ENCODE measurements at regions not wholly inside any gene's neighbourhood (a gene's known extent, or its start where the extent isn't known, plus 50 kb on each side); places are given as distances from the start of the nearest gene placed in this dataset.

DNA sequence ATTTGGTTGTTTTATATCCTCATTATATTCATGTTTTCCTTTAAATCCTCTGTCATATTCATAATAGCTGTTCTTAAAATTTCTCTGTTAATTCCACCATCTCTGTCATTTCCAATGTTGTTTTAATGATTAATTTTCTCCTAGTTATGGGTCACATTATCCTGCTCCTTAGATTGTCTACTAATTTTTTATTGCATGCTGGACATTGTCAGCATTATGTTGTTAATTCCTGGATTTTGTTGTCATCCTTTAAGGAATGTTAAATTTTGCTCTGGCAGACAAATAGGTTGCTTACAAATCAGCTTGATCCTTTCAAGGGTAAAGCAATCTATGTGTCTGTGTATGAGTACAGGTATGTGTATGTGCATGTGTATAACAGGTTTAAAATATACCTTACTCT is 393.8 kb upstream of the POU3F1 start:
- Histone ChIP-seq H3K9me3 (ENCODE audit: control insufficient read depth, insufficient read depth, low read depth, low read length) (0 out of 2 replicates have a peak, but pooled peaks cover 4% of the 10 kb centered on the region), H3K27ac (ENCODE audit: low read depth, low read length) (no peak overlapping the region), H3K9ac (ENCODE audit: low read length) (no peak overlapping the region), H3K27me3 (ENCODE audit: control insufficient read depth, insufficient read depth, low read length) (no peaks in the 10 kb centered on the region), H3K36me3 (ENCODE audit: control insufficient read depth, insufficient read depth, low read length) (no peaks in the 10 kb centered on the region), H3K4me3 (ENCODE audit: low read depth, low read length) (no peak overlapping the region), H3K4me1 (ENCODE audit: control insufficient read depth, insufficient read depth, low read length) (0 out of 2 replicates have a peak, but pooled peaks cover 5% of the 10 kb centered on the region)

DNA sequence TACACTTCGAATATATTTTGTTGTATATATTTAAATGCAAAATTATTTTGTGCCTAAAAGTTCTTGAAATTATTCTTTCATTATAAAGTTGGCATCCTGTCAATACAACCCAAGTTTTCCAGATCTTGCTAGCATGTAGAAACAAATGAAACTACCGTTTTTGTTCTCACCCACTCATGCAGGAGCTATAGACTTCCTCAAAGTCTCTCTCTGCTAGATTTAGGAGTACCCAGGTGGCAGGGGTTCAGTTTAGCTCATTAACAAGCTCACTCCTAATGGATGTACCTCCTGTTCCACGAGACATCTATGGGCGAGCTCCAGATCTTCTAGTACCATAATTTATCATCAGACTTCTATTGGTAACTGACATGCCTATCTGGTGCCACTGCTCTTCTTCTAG is 390.2 kb upstream of the POU3F1 start:
- H3K4me3 ChIP-seq (ENCODE audit: low read depth, low read length) = no peak overlapping the region
- peaks cover 3% of the 10 kb centered on the region; the same call in 1 of the 2 replicates for H3K36me3 ChIP-seq (ENCODE audit: control insufficient read depth, insufficient read depth, low read length)
- peaks cover 17% of the 10 kb centered on the region for H3K4me1 ChIP-seq (ENCODE audit: control insufficient read depth, insufficient read depth, low read length)
- no peaks in the 10 kb centered on the region for H3K27me3 ChIP-seq (ENCODE audit: control insufficient read depth, insufficient read depth, low read length)
- H3K9ac ChIP-seq (ENCODE audit: low read length) = no peak overlapping the region
- no peak overlapping the region for H3K27ac ChIP-seq (ENCODE audit: low read depth, low read length)
- 0 out of 2 replicates have a peak, but pooled peaks cover 4% of the 10 kb centered on the region for H3K9me3 ChIP-seq (ENCODE audit: control insufficient read depth, insufficient read depth, low read depth, low read length)

DNA sequence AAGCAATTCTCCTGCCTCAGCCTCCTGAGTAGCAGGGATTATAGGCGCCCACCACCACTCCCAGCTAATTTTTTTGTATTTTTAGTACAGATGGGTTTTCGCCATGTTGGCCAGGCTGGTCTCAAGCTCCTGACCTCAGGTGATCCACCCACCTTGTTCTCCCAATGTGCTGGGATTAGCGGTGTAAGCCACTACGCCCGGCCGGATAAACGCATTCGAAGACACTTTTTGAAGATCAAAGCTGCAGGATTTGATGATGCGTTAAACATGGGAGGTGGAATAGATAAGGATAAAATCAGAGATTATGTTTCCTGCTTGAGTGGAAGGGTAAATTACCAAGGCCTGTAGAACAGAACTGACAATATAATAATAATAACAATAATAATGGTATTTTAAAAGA is 389.4 kb upstream of the POU3F1 start:
- peaks cover 24% of the 10 kb centered on the region for H3K4me1 ChIP-seq (ENCODE audit: control insufficient read depth, insufficient read depth, low read length)
- no peak overlapping the region for H3K9ac ChIP-seq (ENCODE audit: low read length)
- peaks cover 11% of the 10 kb centered on the region for H3K36me3 ChIP-seq (ENCODE audit: control insufficient read depth, insufficient read depth, low read length)
- no peak overlapping the region for H3K27ac ChIP-seq (ENCODE audit: low read depth, low read length)
- no peaks in the 10 kb centered on the region for H3K27me3 ChIP-seq (ENCODE audit: control insufficient read depth, insufficient read depth, low read length)
- H3K9me3 ChIP-seq (ENCODE audit: control insufficient read depth, insufficient read depth, low read depth, low read length) = 0 out of 2 replicates have a peak, but pooled peaks cover 4% of the 10 kb centered on the region
- no peak overlapping the region for H3K4me3 ChIP-seq (ENCODE audit: low read depth, low read length)

DNA sequence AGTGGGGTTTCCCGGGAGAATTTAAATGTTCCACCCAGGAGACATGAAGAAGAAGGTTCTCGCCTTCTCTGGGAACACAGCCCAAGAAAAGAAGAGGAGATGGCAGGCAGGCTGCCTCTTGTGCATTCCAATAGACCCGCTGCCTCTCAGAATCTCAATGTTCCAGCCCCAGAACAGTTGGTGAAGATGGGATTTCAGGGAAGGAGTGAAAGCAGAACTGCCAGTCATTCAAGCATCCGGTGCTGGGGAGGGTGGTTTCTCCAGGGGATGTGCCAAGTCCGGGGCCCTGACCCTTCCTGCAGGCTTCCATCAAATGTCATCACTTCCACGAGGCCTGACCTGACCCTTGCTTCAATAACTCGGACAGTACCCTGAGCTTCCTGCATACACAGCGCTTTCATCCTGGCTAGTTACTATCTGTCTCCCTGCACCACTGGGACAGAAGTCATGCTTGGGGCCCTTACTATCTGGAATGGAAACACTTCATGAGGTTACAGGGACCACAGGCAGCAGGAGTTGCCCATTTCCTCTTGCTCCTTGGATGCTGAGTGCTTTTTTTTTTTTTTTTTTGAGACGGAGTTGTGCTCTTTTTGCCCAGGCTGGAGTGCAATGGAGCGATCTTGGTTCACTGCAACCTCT is 386.6 kb upstream of the POU3F1 start:
- H3K36me3 ChIP-seq (ENCODE audit: control insufficient read depth, insufficient read depth, low read length) = peaks cover 29% of the 10 kb centered on the region
- H3K27me3 ChIP-seq (ENCODE audit: control insufficient read depth, insufficient read depth, low read length) = no peaks in the 10 kb centered on the region
- no peaks in the 10 kb centered on the region for H3K9me3 ChIP-seq (ENCODE audit: control insufficient read depth, insufficient read depth, low read depth, low read length)
- H3K9ac ChIP-seq (ENCODE audit: low read length) = no peak overlapping the region
- H3K27ac ChIP-seq (ENCODE audit: low read depth, low read length) = no peak overlapping the region
- H3K4me1 ChIP-seq (ENCODE audit: control insufficient read depth, insufficient read depth, low read length) = peaks cover 30% of the 10 kb centered on the region
- H3K4me3 ChIP-seq (ENCODE audit: low read depth, low read length) = no peak overlapping the region

DNA sequence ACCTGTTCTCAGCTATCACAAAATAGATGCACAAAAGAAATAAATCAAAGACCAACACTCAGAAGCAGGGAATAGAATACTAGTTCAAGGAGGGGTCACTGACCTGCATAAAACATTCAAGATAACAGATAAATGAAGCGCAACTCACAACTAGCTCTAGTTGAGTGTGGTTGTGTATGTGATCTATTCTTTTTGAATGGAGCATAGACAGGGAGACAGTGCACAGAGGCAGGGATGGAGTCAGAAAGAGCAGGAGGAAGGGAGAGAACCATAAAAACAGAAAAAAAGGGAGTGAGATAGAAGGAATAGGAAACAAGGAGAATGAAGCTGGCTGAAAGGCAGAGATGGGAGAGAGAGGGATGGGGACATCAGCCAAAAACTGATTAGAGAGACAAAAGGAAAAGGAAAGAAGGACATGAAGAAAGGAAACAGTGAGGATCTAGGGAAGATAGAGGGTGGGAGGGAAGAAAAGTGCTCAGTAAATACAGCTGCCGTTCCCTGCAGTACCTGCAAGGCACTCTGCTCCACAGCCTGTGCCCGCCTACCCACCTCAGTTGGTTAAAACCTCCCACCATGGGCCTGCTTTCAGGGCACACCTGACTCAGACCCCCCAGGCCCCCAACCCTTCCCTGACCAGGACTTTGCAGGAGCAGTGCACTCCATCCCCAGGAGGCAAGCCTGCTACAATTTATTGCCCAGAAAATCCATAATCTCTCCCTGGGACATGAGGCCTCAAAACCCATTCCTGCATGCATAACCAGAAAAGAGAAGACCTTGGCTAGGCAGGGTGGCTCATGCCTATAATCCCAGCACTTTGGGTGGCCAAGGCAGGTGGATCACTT is 385.2 kb upstream of the POU3F1 start:
- no peaks in the 10 kb centered on the region for H3K9me3 ChIP-seq (ENCODE audit: control insufficient read depth, insufficient read depth, low read depth, low read length)
- peak overlapping the region; percentile 59; the same call in 1 of the 2 replicates for H3K27ac ChIP-seq (ENCODE audit: low read depth, low read length)
- 0 out of 2 replicates have a peak overlapping the region, but pooled peaks have one; percentile 4 for H3K4me3 ChIP-seq (ENCODE audit: low read depth, low read length)
- H3K4me1 ChIP-seq (ENCODE audit: control insufficient read depth, insufficient read depth, low read length) = peaks cover 30% of the 10 kb centered on the region
- H3K27me3 ChIP-seq (ENCODE audit: control insufficient read depth, insufficient read depth, low read length) = no peaks in the 10 kb centered on the region; the same call in 1 of the 2 replicates
- H3K9ac ChIP-seq (ENCODE audit: low read length) = peak overlapping the region; percentile 15
- peaks cover 36% of the 10 kb centered on the region for H3K36me3 ChIP-seq (ENCODE audit: control insufficient read depth, insufficient read depth, low read length)

DNA sequence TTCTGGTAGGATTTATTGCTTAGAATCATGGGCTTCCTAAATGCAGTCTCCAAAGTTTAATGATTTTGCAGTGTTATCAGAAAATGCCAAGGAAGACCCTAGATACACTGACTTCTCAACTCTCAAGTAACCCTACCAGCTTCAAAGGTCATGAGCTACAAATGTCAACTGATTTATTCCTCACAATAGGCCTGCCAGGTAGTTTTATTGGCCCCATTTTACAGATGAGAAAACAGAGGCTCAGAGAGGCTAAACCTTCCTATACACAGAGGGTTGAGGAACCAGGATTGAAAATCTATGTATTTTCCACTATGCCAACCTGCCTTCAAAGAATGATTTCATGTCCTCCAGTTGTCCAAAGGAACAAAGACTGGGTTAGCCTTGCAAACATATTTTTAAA is 384.4 kb upstream of the POU3F1 start:
- H3K36me3 ChIP-seq (ENCODE audit: control insufficient read depth, insufficient read depth, low read length) = peaks cover 36% of the 10 kb centered on the region
- peak overlapping the region; percentile 34 for H3K9ac ChIP-seq (ENCODE audit: low read length)
- H3K27me3 ChIP-seq (ENCODE audit: control insufficient read depth, insufficient read depth, low read length) = no peaks in the 10 kb centered on the region; the same call in 1 of the 2 replicates
- 0 out of 2 replicates have a peak overlapping the region, but pooled peaks have one; percentile 4 for H3K4me3 ChIP-seq (ENCODE audit: low read depth, low read length)
- no peaks in the 10 kb centered on the region for H3K9me3 ChIP-seq (ENCODE audit: control insufficient read depth, insufficient read depth, low read depth, low read length)
- H3K4me1 ChIP-seq (ENCODE audit: control insufficient read depth, insufficient read depth, low read length) = peaks cover 30% of the 10 kb centered on the region
- peak overlapping the region; percentile 59 for H3K27ac ChIP-seq (ENCODE audit: low read depth, low read length)

DNA sequence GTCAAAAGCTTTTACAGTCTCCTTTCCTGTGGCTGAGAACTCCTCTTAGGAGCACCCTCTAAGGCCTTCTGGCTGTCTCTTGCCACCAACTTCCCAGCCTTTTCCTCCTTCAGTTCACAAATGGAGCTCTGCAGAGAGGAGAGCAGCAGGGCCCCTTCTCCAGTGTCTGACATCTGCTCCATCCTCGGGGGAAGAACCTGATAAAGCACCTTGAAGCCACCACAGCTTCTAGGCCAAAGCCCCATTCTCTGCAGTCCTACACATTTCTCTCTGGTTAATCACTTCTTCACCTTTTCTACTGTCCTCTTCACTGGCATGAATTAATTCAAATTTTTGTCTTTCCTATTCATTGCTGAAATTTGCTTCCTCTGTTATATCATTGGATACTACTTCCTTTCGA is 378.1 kb upstream of the POU3F1 start:
- Histone ChIP-seq H3K4me1 (ENCODE audit: control insufficient read depth, insufficient read depth, low read length) (peaks cover 13% of the 10 kb centered on the region), H3K4me3 (ENCODE audit: low read depth, low read length) (peak overlapping the region; percentile 23), H3K36me3 (ENCODE audit: control insufficient read depth, insufficient read depth, low read length) (peaks cover 34% of the 10 kb centered on the region), H3K27me3 (ENCODE audit: control insufficient read depth, insufficient read depth, low read length) (no peaks in the 10 kb centered on the region; the same call in 1 of the 2 replicates), H3K9ac (ENCODE audit: low read length) (peak overlapping the region; percentile 68), H3K27ac (ENCODE audit: low read depth, low read length) (peak overlapping the region; percentile 81), H3K9me3 (ENCODE audit: control insufficient read depth, insufficient read depth, low read depth, low read length) (peaks cover 26% of the 10 kb centered on the region)

DNA sequence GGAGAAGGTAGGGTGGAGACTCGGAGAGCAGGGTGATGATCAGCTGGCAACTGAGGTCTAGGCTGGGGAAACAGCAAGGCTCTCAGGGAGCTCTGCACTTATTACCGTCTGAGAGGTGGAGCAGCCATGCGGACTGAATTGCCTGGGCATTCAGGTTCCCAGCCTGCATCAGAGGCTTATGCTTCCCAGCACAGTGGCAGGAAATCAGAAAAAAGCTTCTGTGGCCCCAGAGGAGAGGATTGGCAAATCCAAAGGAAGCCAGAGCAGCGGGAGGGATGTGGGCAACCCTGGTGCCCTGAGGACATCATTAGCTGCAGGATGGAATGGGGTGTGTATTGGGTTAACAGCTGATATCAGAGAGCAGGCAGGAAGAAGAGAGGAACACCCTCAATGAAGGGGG is 374.1 kb upstream of the POU3F1 start:
- Histone ChIP-seq H3K27me3 (ENCODE audit: control insufficient read depth, insufficient read depth, low read length) (no peaks in the 10 kb centered on the region), H3K4me1 (ENCODE audit: control insufficient read depth, insufficient read depth, low read length) (peaks cover 13% of the 10 kb centered on the region), H3K9ac (ENCODE audit: low read length) (no peak overlapping the region), H3K27ac (ENCODE audit: low read depth, low read length) (no peak overlapping the region), H3K36me3 (ENCODE audit: control insufficient read depth, insufficient read depth, low read length) (peaks cover 15% of the 10 kb centered on the region), H3K9me3 (ENCODE audit: control insufficient read depth, insufficient read depth, low read depth, low read length) (peaks cover 51% of the 10 kb centered on the region), H3K4me3 (ENCODE audit: low read depth, low read length) (no peak overlapping the region)

DNA sequence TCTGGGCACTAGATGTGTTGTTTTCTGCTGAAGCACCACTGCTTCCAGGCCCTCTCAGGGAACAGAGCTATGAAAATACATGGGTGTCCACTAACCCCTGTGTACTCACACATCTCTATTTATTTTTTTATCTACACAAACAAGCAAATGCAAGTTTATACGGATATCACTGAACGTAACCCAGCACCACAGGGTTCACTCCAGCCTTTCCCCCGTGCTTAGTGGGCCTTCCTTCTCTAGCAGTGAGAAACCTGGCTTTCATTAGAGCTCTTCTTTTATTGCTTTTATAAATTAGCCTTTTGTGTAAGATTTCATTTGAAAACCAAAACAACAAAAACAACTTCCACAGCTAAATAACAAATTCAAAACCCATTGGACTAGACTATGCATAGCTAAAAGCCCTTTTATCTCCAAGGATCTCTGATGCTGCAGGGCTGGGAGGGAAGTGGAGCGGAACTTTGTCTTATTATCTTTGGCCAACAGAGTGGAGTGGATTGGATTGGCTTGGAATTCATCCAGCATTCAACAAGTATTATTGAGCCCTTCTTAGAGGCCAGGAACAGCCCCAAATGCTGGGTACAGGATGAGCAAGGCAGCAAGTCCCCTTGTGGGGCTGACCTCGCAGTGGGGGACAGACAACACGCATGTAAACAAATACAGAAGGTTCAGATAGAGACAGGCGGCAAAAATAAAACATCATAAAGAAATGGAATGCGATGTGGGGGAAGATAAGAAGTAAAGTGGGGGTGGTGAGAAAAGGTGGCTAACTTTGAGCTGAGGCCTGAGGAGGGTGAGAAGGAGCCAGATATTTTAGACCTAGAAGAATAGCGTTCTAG is 371.8 kb upstream of the POU3F1 start:
- peaks cover 15% of the 10 kb centered on the region for H3K36me3 ChIP-seq (ENCODE audit: control insufficient read depth, insufficient read depth, low read length)
- no peaks in the 10 kb centered on the region for H3K27me3 ChIP-seq (ENCODE audit: control insufficient read depth, insufficient read depth, low read length)
- H3K4me3 ChIP-seq (ENCODE audit: low read depth, low read length) = no peak overlapping the region
- H3K9ac ChIP-seq (ENCODE audit: low read length) = no peak overlapping the region
- H3K27ac ChIP-seq (ENCODE audit: low read depth, low read length) = no peak overlapping the region
- H3K9me3 ChIP-seq (ENCODE audit: control insufficient read depth, insufficient read depth, low read depth, low read length) = peaks cover 57% of the 10 kb centered on the region
- peaks cover 7% of the 10 kb centered on the region; the same call in 1 of the 2 replicates for H3K4me1 ChIP-seq (ENCODE audit: control insufficient read depth, insufficient read depth, low read length)

DNA sequence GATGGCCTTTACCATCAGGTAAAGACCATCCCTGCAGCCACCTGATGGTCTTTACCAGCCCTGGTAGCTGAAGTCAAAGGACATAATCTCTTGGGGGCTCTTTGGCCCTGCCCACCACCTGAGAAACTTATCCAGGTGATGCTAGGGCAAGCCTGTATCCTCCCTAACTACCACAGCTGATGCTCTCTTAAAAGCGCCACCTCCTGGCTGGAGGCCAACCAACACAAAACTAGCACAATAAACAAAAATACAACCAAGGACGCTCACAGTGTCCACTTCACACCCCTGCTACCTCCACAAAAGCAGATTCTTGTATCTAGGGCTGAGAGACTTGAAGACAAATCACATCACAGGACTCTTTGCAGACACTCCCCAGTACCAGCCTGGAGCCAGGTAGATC is 357.1 kb upstream of the POU3F1 start:
- Histone ChIP-seq H3K27me3 (ENCODE audit: control insufficient read depth, insufficient read depth, low read length) (no peaks in the 10 kb centered on the region), H3K4me3 (ENCODE audit: low read depth, low read length) (no peak overlapping the region), H3K27ac (ENCODE audit: low read depth, low read length) (no peak overlapping the region), H3K9ac (ENCODE audit: low read length) (no peak overlapping the region), H3K4me1 (ENCODE audit: control insufficient read depth, insufficient read depth, low read length) (no peaks in the 10 kb centered on the region), H3K9me3 (ENCODE audit: control insufficient read depth, insufficient read depth, low read depth, low read length) (peaks cover 17% of the 10 kb centered on the region), H3K36me3 (ENCODE audit: control insufficient read depth, insufficient read depth, low read length) (no peaks in the 10 kb centered on the region)
